Thoracic aorta (tissue), 2 donors: ENCODE measurements at regions not wholly inside any gene's neighbourhood (a gene's known extent, or its start where the extent isn't known, plus 50 kb on each side); places are given as distances from the start of the nearest gene placed in this dataset.
"Not testable (repeated sequence)": the region's sequence is repeated elsewhere in the genome, so short reads cannot be mapped to it uniquely, and the experiment has no call there.

Experiments used
- ATAC-seq: fragments of 150-250 bp; one replicate; pipeline ENCODE4 v1.8.0; 2017; ENCODE audit warnings: low read depth; ENCODE audit not compliant: insufficient number of reproducible peaks, low FRiP score
- DNase-seq: peaks from one replicate; pipeline ENCODE4 v3.0.0-alpha.2; 2020; ENCODE audit warnings: low spot score
- H3K27ac ChIP-seq, 2 donors: fragments of 200-600 bp; sonication (generic); 1 replicate in 1 of 2; 2 replicates in 1 of 2; pipeline ENCODE4 v1.5.1; 2016; ENCODE audit warnings: mild to moderate bottlenecking in 2 of 2, moderate library complexity in 2 of 2
- H3K27me3 ChIP-seq: fragments of 200-600 bp; sonication (generic); replicated peaks from 2 replicates; pipeline ENCODE4 v1.6.0; 2016; ENCODE audit warnings: mild to moderate bottlenecking; ENCODE audit not compliant: insufficient read depth
- H3K36me3 ChIP-seq: fragments of 200-600 bp; sonication (generic); one replicate; pipeline ENCODE4 v1.5.1; 2016
- H3K4me1 ChIP-seq, 2 donors: fragments of 200-600 bp; sonication (generic); 1 replicate in 1 of 2; 2 replicates in 1 of 2; pipeline versions ENCODE4 v1.5.1 to v1.6.0; 2016; ENCODE audit warnings: low read depth in 2 of 2, mild to moderate bottlenecking in 1 of 2; ENCODE audit not compliant: control insufficient read depth in 1 of 2
- H3K4me3 ChIP-seq: fragments of 200-600 bp; sonication (generic); 2 replicates; pipeline ENCODE4 v1.5.1; 2016; ENCODE audit warnings: mild to moderate bottlenecking
- H3K9me3 ChIP-seq: fragments of 200-600 bp; sonication (generic); 2 replicates; pipeline ENCODE4 v1.5.1; 2016
- TF ChIP-seq, protein P1 (sequence below): fragments of 200-600 bp; sonication (generic); IDR thresholded peaks from one replicate; pipeline ENCODE4 v1.5.1; 2019; ENCODE audit warnings: antibody characterized with exemption

DNA sequence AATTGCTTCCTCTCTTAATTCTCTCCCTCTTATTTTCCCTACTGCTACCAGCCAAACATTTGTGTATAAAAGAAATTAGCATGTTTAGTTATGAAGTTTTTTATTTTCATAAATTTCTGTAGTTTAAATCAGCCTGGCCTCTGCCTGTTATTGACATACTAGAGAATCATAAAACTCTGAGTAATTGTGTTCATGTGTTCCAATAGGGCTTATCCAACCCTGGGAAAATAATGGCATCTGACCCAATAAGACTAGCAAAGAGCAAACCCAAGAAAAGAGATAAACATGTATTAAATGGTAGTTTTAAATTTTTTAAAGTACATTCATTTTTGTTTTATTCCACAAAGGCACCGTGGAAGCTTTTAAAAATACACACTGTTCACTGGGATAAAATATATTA is 404.3 kb downstream of the HLX start:
- Histone ChIP-seq H3K4me3 (no peak overlapping the region), H3K27ac (no peak overlapping the region), H3K9me3 (no peaks in the 10 kb centered on the region), H3K4me1 (peaks cover 0 to 14% of the 10 kb centered on the region in 2 donors), H3K27me3 (no peaks in the 10 kb centered on the region), H3K36me3 (no peaks in the 10 kb centered on the region)
- DNase-seq (no peak), ATAC-seq (no peak)
- TF ChIP-seq, protein P1, sequence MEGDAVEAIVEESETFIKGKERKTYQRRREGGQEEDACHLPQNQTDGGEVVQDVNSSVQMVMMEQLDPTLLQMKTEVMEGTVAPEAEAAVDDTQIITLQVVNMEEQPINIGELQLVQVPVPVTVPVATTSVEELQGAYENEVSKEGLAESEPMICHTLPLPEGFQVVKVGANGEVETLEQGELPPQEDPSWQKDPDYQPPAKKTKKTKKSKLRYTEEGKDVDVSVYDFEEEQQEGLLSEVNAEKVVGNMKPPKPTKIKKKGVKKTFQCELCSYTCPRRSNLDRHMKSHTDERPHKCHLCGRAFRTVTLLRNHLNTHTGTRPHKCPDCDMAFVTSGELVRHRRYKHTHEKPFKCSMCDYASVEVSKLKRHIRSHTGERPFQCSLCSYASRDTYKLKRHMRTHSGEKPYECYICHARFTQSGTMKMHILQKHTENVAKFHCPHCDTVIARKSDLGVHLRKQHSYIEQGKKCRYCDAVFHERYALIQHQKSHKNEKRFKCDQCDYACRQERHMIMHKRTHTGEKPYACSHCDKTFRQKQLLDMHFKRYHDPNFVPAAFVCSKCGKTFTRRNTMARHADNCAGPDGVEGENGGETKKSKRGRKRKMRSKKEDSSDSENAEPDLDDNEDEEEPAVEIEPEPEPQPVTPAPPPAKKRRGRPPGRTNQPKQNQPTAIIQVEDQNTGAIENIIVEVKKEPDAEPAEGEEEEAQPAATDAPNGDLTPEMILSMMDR = no peak

DNA sequence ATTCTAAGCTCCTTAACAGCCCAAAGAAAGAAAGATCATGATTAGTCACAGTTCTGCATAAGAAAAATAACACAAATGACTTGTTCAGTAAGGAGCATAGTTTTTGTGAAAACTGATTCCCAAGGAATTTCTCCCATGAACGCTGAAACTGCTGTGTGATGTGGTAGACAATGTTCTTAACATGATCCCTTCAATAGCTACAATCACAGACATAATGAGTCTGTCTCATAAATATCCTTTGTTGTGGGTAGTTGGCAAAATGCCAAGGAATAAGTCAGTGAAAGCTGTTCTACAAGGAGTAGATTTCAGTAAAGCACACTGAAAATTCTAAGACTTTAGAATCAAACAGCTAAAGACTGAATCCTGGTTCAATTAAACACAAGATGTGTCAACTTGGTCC is 404.8 kb downstream of the HLX start:
- Histone ChIP-seq H3K4me1 (peaks cover 0 to 14% of the 10 kb centered on the region in 2 donors), H3K27ac (no peak overlapping the region), H3K36me3 (no peaks in the 10 kb centered on the region), H3K4me3 (no peak overlapping the region), H3K9me3 (no peaks in the 10 kb centered on the region), H3K27me3 (no peaks in the 10 kb centered on the region)
- TF ChIP-seq, protein P1 = no peak
- DNase-seq (no peak), ATAC-seq (no peak)

DNA sequence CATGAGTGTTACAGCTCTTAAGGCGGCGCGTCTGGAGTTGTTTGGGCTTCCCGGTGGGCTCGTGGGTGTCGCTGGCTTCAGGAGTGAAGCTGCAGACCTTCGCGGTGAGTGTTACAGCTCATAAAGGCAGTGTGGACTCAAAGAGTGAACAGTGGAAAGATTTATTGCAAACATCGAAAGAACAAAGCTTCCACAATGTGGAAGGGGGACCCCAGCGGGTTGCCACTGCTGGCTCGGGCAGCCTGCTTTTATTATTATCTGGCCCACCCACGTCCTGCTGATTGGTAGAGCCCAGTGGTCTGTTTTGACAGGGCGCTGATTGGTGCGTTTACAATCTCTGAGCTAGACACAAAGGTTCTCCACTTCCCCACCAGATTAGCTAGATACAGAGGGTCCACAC is 405.7 kb downstream of the HLX start:
- not testable (repeated sequence) for H3K4me3 ChIP-seq, H3K36me3 ChIP-seq, H3K27ac ChIP-seq, H3K9me3 ChIP-seq, DNase-seq, ATAC-seq, H3K27me3 ChIP-seq
- peaks cover 0 to 14% of the 10 kb centered on the region in 2 donors for H3K4me1 ChIP-seq

DNA sequence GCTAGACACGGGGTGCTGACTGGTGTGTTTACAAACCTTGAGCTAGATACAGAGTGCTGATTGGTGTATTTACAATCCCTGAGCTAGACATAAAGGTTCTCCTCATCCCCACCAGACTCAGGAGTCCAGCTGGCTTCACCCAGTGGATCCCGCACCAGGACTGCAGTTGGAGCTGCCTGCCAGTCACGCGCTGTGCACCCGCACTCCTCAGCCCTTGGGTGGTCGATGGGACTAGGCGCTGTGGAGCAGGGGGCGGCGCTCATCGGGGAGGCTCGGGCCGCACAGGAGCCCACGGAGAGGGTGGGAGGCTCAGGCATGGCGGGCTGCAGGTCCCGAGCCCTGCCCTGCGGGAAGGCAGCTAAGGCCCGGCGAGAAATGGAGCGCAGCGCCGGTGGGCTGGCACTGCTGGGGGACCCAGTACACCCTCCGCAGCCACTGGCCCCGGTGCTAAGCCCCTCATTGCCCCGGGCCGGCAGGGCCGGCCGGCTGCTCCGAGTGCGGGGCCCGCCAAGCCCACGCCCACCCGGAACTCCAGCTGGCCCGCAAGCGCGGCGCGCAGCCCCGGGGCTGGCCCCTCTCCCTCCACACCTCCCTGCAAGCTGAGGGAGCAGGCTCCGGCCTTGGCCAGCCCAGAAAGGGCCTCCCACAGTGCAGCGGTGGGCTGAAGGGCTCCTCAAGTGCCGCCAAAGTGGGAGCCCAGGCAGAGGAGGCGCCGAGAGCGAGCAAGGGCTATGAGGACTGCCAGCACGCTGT is 406.4 kb downstream of the HLX start:
- DNase-seq, H3K27ac ChIP-seq, H3K36me3 ChIP-seq, H3K4me3 ChIP-seq, H3K9me3 ChIP-seq, ATAC-seq, H3K27me3 ChIP-seq: not testable (repeated sequence)
- peaks cover 0 to 14% of the 10 kb centered on the region in 2 donors for H3K4me1 ChIP-seq

DNA sequence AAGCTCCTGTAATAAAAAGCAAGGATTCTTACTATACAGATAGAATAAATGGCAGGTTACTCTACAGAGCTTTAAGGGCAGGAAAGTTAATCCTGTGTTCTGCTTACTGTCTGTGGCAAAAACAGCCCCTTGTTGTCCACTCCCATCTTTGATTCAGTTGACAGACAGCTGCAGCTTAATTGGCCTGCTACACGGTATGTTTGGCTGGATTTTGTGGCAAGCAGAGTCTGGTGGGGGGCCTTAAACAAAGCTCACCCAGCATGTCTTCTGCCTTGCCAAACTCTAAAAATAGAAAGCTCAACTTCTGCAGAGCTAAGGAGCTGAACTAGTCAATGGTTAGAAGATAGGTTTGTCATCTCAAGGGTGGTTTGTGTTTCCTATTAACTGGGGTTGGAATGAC is 407.2 kb downstream of the HLX start:
- TF ChIP-seq, protein P1 = no peak
- no peak for ATAC-seq
- no peak overlapping the region for H3K4me3 ChIP-seq

DNA sequence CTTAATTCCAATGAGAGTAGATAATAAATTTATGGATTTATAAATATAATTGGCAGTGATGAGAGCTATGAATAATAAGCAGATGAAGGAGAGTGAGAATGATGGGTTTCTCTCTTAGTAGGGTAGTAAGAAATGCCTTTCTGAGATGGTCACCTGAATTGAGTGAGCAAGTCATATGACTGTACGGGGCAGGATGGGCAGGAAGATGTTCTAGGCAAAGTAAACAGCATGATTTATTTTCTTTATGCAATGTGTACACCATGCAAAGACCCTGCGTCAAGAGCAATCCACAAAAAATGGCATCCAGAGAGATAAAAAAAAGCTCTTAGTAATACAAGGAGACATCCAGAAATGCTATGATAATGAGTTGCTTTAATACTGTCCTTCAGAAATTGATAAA is 409.9 kb downstream of the HLX start:
- ATAC-seq (no peak), DNase-seq (no peak)
- H3K4me1 ChIP-seq = peaks cover 0 to 6% of the 10 kb centered on the region in 2 donors
- H3K4me3 ChIP-seq = no peak overlapping the region
- no peaks in the 10 kb centered on the region for H3K9me3 ChIP-seq
- no peaks in the 10 kb centered on the region for H3K27me3 ChIP-seq
- H3K27ac ChIP-seq = no peak overlapping the region
- TF ChIP-seq, protein P1 = no peak
- H3K36me3 ChIP-seq = no peaks in the 10 kb centered on the region

More for the DNA sequence above, 407.2 kb downstream of the HLX start:
- Histone ChIP-seq H3K27me3 (no peaks in the 10 kb centered on the region), H3K4me1 (peaks cover 0 to 14% of the 10 kb centered on the region in 2 donors), H3K27ac (no peak overlapping the region), H3K36me3 (no peaks in the 10 kb centered on the region), H3K9me3 (no peaks in the 10 kb centered on the region)
- DNase-seq = no peak
